IMR-90 (cell line): ENCODE measurements at regions not wholly inside any gene's neighbourhood (a gene's known extent, or its start where the extent isn't known, plus 50 kb on each side); places are given as distances from the start of the nearest gene placed in this dataset.

Experiments
- ATAC-seq: fragments of 200-7000 bp; cut with Tn5 transposase; 2 replicates; pipeline ENCODE4 v1.9.1; 2020; ENCODE audit warnings: low read depth, mild to moderate bottlenecking, moderate library complexity
- BruUV-seq: library from RNA; stranded (reverse); fragments of 400-500 nt; replicated peaks from 2 replicates; lab custom pipeline; 2021; lab: Mats Ljungman, UMichigan
- CTCF ChIA-PET: fragments of 300-600 bp; formaldehyde crosslinking; extraction: SDS; loops from one replicate; lab custom pipeline; 2021; ENCODE audit warnings: antibody characterized with exemption; lab: Yijun Ruan, JAX
- POLR2A ChIA-PET: fragments of 300-600 bp; sonication (Branson Sonifier 250); formaldehyde crosslinking; loops from one replicate; lab custom pipeline; 2022; ENCODE audit warnings: antibody characterized with exemption; ENCODE audit not compliant: unreplicated experiment; lab: Charles Lee
- DNase-seq: peaks from one replicate; pipeline ENCODE4 v3.0.0; 2013
- H2AFZ ChIP-seq: replicated peaks from 2 replicates; pipeline ENCODE3; 2013; ENCODE audit warnings: low read length, mild to moderate bottlenecking; ENCODE audit not compliant: poor library complexity
- H2AK5ac ChIP-seq: 2 replicates; pipeline ENCODE4 v1.6.1; 2013; ENCODE audit warnings: low read depth, low read length, inconsistent platforms
- H2AK9ac ChIP-seq: replicated peaks from 2 replicates; pipeline ENCODE3; 2013; ENCODE audit warnings: mild to moderate bottlenecking, low read depth, low read length, moderate library complexity; ENCODE audit not compliant: poor library complexity
- H2BK120ac ChIP-seq: 2 replicates; pipeline ENCODE4 v1.6.1; 2013; ENCODE audit warnings: low read depth, low read length, inconsistent platforms
- H2BK15ac ChIP-seq: 3 replicates; pipeline ENCODE4 v1.6.1; 2013; ENCODE audit warnings: low read depth, low read length, inconsistent platforms
- H2BK20ac ChIP-seq: 2 replicates; pipeline ENCODE4 v1.6.1; 2013; ENCODE audit warnings: low read depth, mild to moderate bottlenecking, inconsistent platforms, low read length, moderate library complexity
- H2BK5ac ChIP-seq: 2 replicates; pipeline ENCODE4 v1.6.1; 2013; ENCODE audit warnings: mild to moderate bottlenecking, low read depth, low read length, inconsistent platforms; ENCODE audit not compliant: poor library complexity, severe bottlenecking
- H3K14ac ChIP-seq: replicated peaks from 2 replicates; pipeline ENCODE4 v1.6.1; 2013; ENCODE audit warnings: low read depth, low read length, inconsistent platforms
- H3K18ac ChIP-seq: 2 replicates; pipeline ENCODE4 v1.6.1; 2013; ENCODE audit warnings: low read depth, low read length, control low read depth
- H3K23ac ChIP-seq: 2 replicates; pipeline ENCODE4 v1.6.1; 2013; ENCODE audit warnings: low read depth, low read length, inconsistent platforms
- H3K27ac ChIP-seq: 2 replicates; pipeline ENCODE4 v1.5.1; 2013; ENCODE audit warnings: mild to moderate bottlenecking, control low read depth, low read length; ENCODE audit not compliant: insufficient read depth
- H3K27me3 ChIP-seq: 2 replicates; pipeline ENCODE4 v1.6.1; 2013; ENCODE audit warnings: low read length; ENCODE audit not compliant: control insufficient read depth, insufficient read depth
- H3K36me3 ChIP-seq: 2 replicates; pipeline ENCODE4 v1.6.1; 2013; ENCODE audit warnings: low read length, mixed read lengths; ENCODE audit not compliant: control insufficient read depth, insufficient read depth
- H3K4ac ChIP-seq: 2 replicates; pipeline ENCODE4 v1.6.1; 2013; ENCODE audit warnings: low read depth, low read length, inconsistent platforms
- H3K4me1 ChIP-seq: 2 replicates; pipeline ENCODE4 v1.6.1; 2013; ENCODE audit warnings: low read length, mixed read lengths; ENCODE audit not compliant: control insufficient read depth, insufficient read depth
- H3K4me2 ChIP-seq: 2 replicates; pipeline ENCODE4 v1.6.1; 2013; ENCODE audit warnings: low read depth, mild to moderate bottlenecking, control low read depth, low read length, moderate library complexity
- H3K4me3 ChIP-seq: 2 replicates; pipeline ENCODE4 v1.5.1; 2013; ENCODE audit warnings: low read depth, mild to moderate bottlenecking, control low read depth, low read length, moderate library complexity; ENCODE audit not compliant: insufficient read depth
- H3K56ac ChIP-seq: 2 replicates; pipeline ENCODE4 v1.6.1; 2013; ENCODE audit warnings: low read length, inconsistent platforms; ENCODE audit not compliant: insufficient read depth; ENCODE audit errors: extremely low read depth
- H3K79me1 ChIP-seq, 2 experiments: 2 replicates each; pipeline ENCODE4 v1.6.1; 2013; ENCODE audit warnings: low read length in 2 of 2, inconsistent platforms in 1 of 2, low read depth in 1 of 2
- H3K9ac ChIP-seq: 2 replicates; pipeline ENCODE4 v1.6.1; 2013; ENCODE audit warnings: low read depth, low read length, control low read depth
- H3K9me1 ChIP-seq: 2 replicates; pipeline ENCODE4 v1.6.1; 2013; ENCODE audit warnings: low read length, inconsistent platforms; ENCODE audit not compliant: insufficient read depth
- H3K9me3 ChIP-seq: 2 replicates; pipeline ENCODE4 v1.6.1; 2013; ENCODE audit warnings: low read length; ENCODE audit not compliant: control insufficient read depth, insufficient read depth
- H4K20me1 ChIP-seq: 2 replicates; pipeline ENCODE4 v1.6.1; 2013; ENCODE audit warnings: low read length, inconsistent platforms; ENCODE audit not compliant: insufficient read depth
- H4K5ac ChIP-seq: 2 replicates; pipeline ENCODE4 v1.6.1; 2013; ENCODE audit warnings: mild to moderate bottlenecking, low read depth, low read length, control low read depth
- H4K8ac ChIP-seq, 2 experiments: 2 replicates each; pipeline ENCODE4 v1.6.1; 2013; ENCODE audit warnings: low read depth in 2 of 2, low read length in 2 of 2, control low read depth in 1 of 2, inconsistent platforms in 1 of 2
- H4K91ac ChIP-seq: 2 replicates; pipeline ENCODE4 v1.6.1; 2013; ENCODE audit warnings: low read depth, low read length, inconsistent platforms; ENCODE audit not compliant: insufficient read depth
- CEBPB ChIP-seq: IDR thresholded peaks from 2 replicates; pipeline ENCODE4 v1.6.1; 2012; ENCODE audit warnings: low read depth, low read length, improper control_type of control experiment
- CHD1 ChIP-seq: IDR thresholded peaks from 2 replicates; pipeline ENCODE4 v1.6.1; 2012; ENCODE audit warnings: low read depth, low read length, improper control_type of control experiment
- ELK1 ChIP-seq: fragments of 150-350 bp; IDR thresholded peaks from 2 replicates; pipeline ENCODE4 v1.6.1; 2016; ENCODE audit warnings: low read depth, mild to moderate bottlenecking, low read length, moderate library complexity, borderline replicate concordance
- MAFK ChIP-seq: IDR thresholded peaks from 2 replicates; pipeline ENCODE4 v1.6.1; 2012; ENCODE audit warnings: low read depth, low read length, improper control_type of control experiment
- MAZ ChIP-seq: IDR thresholded peaks from 2 replicates; pipeline ENCODE4 v1.6.1; 2012; ENCODE audit warnings: low read depth, mild to moderate bottlenecking, low read length, improper control_type of control experiment, moderate library complexity, borderline replicate concordance
- MXI1 ChIP-seq: IDR thresholded peaks from 2 replicates; pipeline ENCODE4 v1.6.1; 2012; ENCODE audit warnings: low read depth, mild to moderate bottlenecking, low read length, moderate library complexity, borderline replicate concordance
- NFE2L2 ChIP-seq: fragments of 150-350 bp; IDR thresholded peaks from 2 replicates; pipeline ENCODE4 v1.6.1; 2016; ENCODE audit warnings: low read depth, mild to moderate bottlenecking, low read length
- POLR2A ChIP-seq: IDR thresholded peaks from 2 replicates; pipeline ENCODE4 v1.6.1; 2012; ENCODE audit warnings: mild to moderate bottlenecking, low read depth, low read length
- RAD21 ChIP-seq: IDR thresholded peaks from 2 replicates; pipeline ENCODE4 v1.6.1; 2012; ENCODE audit warnings: low read length, improper control_type of control experiment
- RCOR1 ChIP-seq: IDR thresholded peaks from 2 replicates; pipeline ENCODE4 v1.6.1; 2012; ENCODE audit warnings: mild to moderate bottlenecking, low read length, improper control_type of control experiment; ENCODE audit not compliant: insufficient replicate concordance
- RFX5 ChIP-seq: IDR thresholded peaks from 2 replicates; pipeline ENCODE4 v1.8.0; 2012; ENCODE audit warnings: low read depth, mild to moderate bottlenecking, low read length, moderate library complexity
- SMC3 ChIP-seq: fragments of 150-350 bp; IDR thresholded peaks from 2 replicates; pipeline ENCODE4 v1.6.1; 2016; ENCODE audit warnings: low read depth, mild to moderate bottlenecking, antibody characterized with exemption, low read length, moderate library complexity
- WGBS, 2 experiments: methylation state at CpG; one replicate each; pipeline versions ENCODE4 v1.1.5 to v1.1.7; 2013; ENCODE audit warnings: missing lambda C conversion rate in 2 of 2; ENCODE audit not compliant: insufficient read length in 1 of 2; ENCODE audit errors: extremely low coverage in 2 of 2; 5-methylcytosine and 5-hydroxymethylcytosine counted together
- dilution Hi-C: fragments of 300-500 bp; cut with HindIII; formaldehyde crosslinking; loops from one replicate; pipeline ENCODE4 v1.14.3; 2018; ENCODE audit warnings: low sequenced_read_pairs; ENCODE audit not compliant: unreplicated experiment
- in situ Hi-C: fragments of 300-500 bp; cut with MboI; formaldehyde crosslinking; loops from 3 replicates; pipeline ENCODE4 v1.14.3; 2019; ENCODE audit warnings: low sequenced_read_pairs, inconsistent platforms, mixed read lengths
- intact Hi-C: fragments of 100-400 bp; cut with micrococcal nuclease; formaldehyde crosslinking; loops from 2 replicates; pipeline ENCODE4 v1.10.0; 2022
- TF ChIP-seq, protein P1 (sequence below): fragments of 150-350 bp; IDR thresholded peaks from 2 replicates; pipeline ENCODE4 v1.6.1; 2017; ENCODE audit warnings: mild to moderate bottlenecking, antibody characterized with exemption, low read length, low read depth

DNA sequence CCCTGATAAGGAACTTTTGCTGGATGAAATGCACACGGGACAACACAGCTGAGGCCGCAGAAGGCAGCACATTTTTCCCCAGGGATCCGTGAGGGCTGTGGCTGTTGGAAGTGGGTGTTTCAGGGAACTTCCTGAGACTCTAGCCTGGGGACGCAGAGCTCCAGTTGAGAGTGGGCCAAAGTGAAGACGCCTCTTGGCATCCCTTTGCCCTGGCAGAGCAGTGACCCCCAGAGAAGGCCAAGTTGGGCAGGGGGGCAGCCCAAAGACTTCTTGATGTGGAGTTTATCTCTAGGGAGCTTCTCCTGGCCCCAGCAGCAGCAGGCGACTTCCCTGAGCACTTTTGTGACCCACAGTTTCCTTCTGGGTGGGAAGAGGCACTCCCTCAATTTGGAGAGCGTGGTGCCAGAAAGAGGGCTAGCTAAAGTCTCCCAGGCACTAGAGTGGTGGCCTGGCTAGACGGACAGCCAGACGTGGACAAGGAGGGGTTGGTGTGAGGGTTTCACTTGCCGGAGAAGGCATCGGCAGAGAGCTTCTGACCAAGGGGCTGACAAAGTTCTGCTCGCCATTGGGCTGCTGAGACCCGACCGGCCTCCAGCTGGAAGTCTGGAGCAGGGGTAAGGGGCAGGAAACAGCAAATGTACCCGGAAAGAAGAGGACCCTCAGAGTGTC, 108.8 kb downstream of the ACKR3 start:
- Histone ChIP-seq H2AFZ (no peak overlapping the region), H3K79me1 (no peaks in the 10 kb centered on the region), H4K5ac (no peak overlapping the region; the same call in 1 of the 2 replicates), H3K4ac (no peak overlapping the region), H3K4me2 (no peak overlapping the region), H3K9ac (no peak overlapping the region), H3K9me3 (peaks cover 2% of the 10 kb centered on the region; the same call in 1 of the 2 replicates), H4K8ac (no peak overlapping the region), H2AK9ac (no peak overlapping the region), H2BK120ac (peak overlapping the region; percentile 25; the same call in 1 of the 2 replicates), H2BK15ac (no peak overlapping the region), H3K36me3 (no peaks in the 10 kb centered on the region), H3K56ac (no peak overlapping the region), H2AK5ac (no peak overlapping the region; the same call in 1 of the 2 replicates), H4K91ac (no peak overlapping the region), H3K27me3 (peaks cover 17% of the 10 kb centered on the region), H3K23ac (no peak overlapping the region), H3K9me1 (no peaks in the 10 kb centered on the region), H3K27ac (no peak overlapping the region), H3K14ac (no peak overlapping the region), H2BK20ac (no peak overlapping the region), H3K4me1 (peaks cover 4% of the 10 kb centered on the region), H4K20me1 (no peaks in the 10 kb centered on the region), H3K18ac (no peak overlapping the region; the same call in 1 of the 2 replicates), H3K4me3 (no peak overlapping the region), H2BK5ac (no peak overlapping the region)
- ATAC-seq (no peak), DNase-seq (no peak)
- ChIA-PET CTCF (no interaction called here), POLR2A (no interaction called here)
- in situ Hi-C loops (no loop called here), dilution Hi-C loops (no loop called here), intact Hi-C loops (no loop called here)
- no TSS peak for BruUV-seq
- WGBS, 2 experiments: 59% methylated on average over 8 of the region's 15 CpGs; no CpG with 5 or more reads in 1 of the 2 experiments
- TF ChIP-seq ELK1: no peak
- TF ChIP-seq, protein P1, sequence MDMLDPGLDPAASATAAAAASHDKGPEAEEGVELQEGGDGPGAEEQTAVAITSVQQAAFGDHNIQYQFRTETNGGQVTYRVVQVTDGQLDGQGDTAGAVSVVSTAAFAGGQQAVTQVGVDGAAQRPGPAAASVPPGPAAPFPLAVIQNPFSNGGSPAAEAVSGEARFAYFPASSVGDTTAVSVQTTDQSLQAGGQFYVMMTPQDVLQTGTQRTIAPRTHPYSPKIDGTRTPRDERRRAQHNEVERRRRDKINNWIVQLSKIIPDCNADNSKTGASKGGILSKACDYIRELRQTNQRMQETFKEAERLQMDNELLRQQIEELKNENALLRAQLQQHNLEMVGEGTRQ: no peak
- no peak for TF ChIP-seq RAD21
- no peak for TF ChIP-seq RCOR1
- TF ChIP-seq NFE2L2: no peak
- no peak for TF ChIP-seq MAZ
- TF ChIP-seq POLR2A: no peak
- TF ChIP-seq MAFK: no peak
- TF ChIP-seq CHD1: no peak
- TF ChIP-seq RFX5: no peak
- no peak for TF ChIP-seq MXI1
- no peak for TF ChIP-seq CEBPB
- no peak for TF ChIP-seq SMC3
